ENCODE measurements at regions not wholly inside any gene's neighbourhood (a gene's known extent, or its start where the extent isn't known, plus 50 kb on each side); places are given as distances from the start of the nearest gene placed in this dataset.

DNA sequence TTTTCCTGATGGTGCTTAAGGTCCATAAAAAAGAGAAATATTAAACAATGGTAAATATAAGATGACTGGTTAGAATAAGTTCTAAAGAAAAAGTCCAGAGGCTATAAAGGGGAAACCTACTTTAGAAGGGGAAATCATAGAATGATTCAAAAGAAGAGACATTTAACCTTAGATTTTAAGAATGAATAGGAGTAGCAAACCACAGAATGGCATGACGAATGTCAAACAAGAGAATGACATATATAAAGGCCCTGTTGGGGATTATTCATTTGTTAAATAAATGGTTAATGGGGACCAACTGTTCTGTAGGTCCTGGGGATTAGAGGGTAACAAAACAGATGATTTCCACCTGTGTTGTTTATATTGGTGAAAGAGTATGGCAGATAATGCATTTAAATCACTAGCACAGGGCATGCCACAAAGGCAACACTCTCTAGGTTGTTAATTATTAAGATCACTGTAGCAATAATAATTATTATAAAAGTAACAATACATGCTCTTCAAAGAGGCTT is 495.2 kb upstream of the GRIA1 start:
- TF ChIP-seq, protein P1, sequence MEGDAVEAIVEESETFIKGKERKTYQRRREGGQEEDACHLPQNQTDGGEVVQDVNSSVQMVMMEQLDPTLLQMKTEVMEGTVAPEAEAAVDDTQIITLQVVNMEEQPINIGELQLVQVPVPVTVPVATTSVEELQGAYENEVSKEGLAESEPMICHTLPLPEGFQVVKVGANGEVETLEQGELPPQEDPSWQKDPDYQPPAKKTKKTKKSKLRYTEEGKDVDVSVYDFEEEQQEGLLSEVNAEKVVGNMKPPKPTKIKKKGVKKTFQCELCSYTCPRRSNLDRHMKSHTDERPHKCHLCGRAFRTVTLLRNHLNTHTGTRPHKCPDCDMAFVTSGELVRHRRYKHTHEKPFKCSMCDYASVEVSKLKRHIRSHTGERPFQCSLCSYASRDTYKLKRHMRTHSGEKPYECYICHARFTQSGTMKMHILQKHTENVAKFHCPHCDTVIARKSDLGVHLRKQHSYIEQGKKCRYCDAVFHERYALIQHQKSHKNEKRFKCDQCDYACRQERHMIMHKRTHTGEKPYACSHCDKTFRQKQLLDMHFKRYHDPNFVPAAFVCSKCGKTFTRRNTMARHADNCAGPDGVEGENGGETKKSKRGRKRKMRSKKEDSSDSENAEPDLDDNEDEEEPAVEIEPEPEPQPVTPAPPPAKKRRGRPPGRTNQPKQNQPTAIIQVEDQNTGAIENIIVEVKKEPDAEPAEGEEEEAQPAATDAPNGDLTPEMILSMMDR (IDR thresholded peaks at IDR 0.05; ENCODE audit: low read depth, low read length), result no peak
- H3K4me1 ChIP-seq, result no peaks in the 10 kb centered on the region
- H3K36me3 ChIP-seq, result no peaks in the 10 kb centered on the region
- H3K27me3 ChIP-seq, result no peaks in the 10 kb centered on the region
- H3K9me3 ChIP-seq, result no peaks in the 10 kb centered on the region
- no peak overlapping the region for H3K4me3 ChIP-seq (ENCODE audit: low read depth, low read length)
- DNase-seq, result no peak

DNA sequence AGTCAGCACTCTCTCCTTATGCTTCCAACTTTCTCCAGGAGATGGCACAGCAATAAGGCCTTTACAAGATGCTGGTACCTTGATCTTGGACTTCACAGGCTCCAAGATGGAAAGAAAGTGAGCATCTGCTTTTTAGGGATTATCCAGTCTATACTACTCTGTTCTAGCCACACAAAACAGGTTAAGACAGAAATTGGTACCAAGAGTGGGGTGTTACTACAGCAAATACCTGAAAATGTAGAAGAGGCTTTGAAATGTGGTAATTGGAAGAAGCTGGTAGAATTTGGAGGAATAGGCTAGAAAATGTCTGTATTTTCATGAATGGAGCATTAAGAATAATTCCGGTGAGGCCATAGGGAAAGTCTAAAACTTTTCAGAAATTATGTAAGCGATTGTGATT is 484.8 kb upstream of the GRIA1 start:
- Histone ChIP-seq H3K36me3 (no peaks in the 10 kb centered on the region), H3K4me1 (no peaks in the 10 kb centered on the region), H3K9me3 (peaks cover 2% of the 10 kb centered on the region), H3K4me3 (ENCODE audit: low read depth, low read length) (no peak overlapping the region), H3K27me3 (no peaks in the 10 kb centered on the region)
- TF ChIP-seq, protein P1 (IDR thresholded peaks at IDR 0.05; ENCODE audit: low read depth, low read length), result no peak
- DNase-seq, result no peak

DNA sequence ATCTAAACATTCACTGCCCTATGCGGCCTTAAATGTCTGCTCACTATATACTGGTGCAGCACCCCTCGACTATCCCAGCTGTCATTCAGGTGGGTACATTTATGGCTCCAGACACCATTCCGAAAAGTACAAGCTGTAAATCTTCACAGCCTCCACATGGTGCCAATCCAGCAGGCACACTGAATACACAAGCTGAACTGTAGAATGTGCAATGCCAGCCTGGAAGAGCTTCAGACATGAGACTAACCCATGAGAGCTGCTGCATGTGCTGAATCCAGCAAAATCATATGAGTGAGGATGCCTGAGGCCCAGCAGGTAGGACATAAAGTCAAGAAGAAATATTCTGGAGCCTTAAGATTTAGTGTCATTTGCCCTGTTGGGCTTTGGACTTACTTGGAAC is 483.8 kb upstream of the GRIA1 start:
- Histone ChIP-seq H3K36me3 (no peaks in the 10 kb centered on the region), H3K9me3 (peaks cover 2% of the 10 kb centered on the region), H3K27me3 (no peaks in the 10 kb centered on the region), H3K4me3 (ENCODE audit: low read depth, low read length) (no peak overlapping the region), H3K4me1 (no peaks in the 10 kb centered on the region)
- TF ChIP-seq, protein P1 (IDR thresholded peaks at IDR 0.05; ENCODE audit: low read depth, low read length), result no peak
- no peak for DNase-seq

DNA sequence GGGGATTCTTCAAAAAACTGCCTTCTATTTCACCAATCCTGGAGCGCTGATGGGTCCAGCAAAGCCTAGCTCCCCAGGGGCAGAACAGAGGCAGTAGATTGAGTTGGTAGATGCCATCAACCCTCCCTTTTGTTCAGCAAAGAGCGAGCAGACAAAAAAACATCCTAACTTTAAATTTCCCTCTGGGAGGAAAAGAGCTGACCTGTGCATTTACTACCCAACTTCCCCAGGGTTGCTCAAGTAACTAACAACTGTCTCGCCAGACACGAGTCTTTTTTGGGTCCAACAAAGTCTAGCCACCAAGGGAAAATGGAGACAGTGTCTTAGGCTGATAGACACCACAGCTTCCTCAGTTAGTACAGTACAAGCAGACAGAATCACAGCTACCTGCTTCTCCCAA is 476.3 kb upstream of the GRIA1 start:
- no peaks in the 10 kb centered on the region for H3K27me3 ChIP-seq
- peaks cover 2% of the 10 kb centered on the region; the same call in 1 of the 2 replicates for H3K9me3 ChIP-seq
- TF ChIP-seq, protein P1 (IDR thresholded peaks at IDR 0.05; ENCODE audit: low read depth, low read length), result no peak
- no peak for DNase-seq
- no peaks in the 10 kb centered on the region for H3K36me3 ChIP-seq
- H3K4me1 ChIP-seq, result no peaks in the 10 kb centered on the region
- H3K4me3 ChIP-seq (ENCODE audit: low read depth, low read length), result no peak overlapping the region

DNA sequence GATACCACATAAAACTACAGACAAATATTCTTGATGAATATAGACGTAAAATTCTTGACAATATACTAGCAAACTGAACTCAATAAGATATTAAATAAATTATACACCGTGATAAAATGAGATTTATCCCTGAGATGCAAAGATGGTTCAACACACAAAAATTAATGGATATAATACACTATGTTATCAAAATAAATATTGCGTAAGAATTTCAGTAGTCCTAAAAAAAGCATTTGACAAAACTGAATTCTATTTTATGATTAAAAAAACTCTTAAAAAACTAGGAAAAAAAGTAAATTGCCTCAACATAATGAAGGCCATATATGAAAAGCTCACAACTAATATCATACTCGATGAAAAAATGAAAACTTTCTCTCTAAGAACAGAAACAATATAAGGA is 472.3 kb upstream of the GRIA1 start:
- TF ChIP-seq, protein P1 (IDR thresholded peaks at IDR 0.05; ENCODE audit: low read depth, low read length), result no peak
- H3K4me1 ChIP-seq, result no peaks in the 10 kb centered on the region

DNA sequence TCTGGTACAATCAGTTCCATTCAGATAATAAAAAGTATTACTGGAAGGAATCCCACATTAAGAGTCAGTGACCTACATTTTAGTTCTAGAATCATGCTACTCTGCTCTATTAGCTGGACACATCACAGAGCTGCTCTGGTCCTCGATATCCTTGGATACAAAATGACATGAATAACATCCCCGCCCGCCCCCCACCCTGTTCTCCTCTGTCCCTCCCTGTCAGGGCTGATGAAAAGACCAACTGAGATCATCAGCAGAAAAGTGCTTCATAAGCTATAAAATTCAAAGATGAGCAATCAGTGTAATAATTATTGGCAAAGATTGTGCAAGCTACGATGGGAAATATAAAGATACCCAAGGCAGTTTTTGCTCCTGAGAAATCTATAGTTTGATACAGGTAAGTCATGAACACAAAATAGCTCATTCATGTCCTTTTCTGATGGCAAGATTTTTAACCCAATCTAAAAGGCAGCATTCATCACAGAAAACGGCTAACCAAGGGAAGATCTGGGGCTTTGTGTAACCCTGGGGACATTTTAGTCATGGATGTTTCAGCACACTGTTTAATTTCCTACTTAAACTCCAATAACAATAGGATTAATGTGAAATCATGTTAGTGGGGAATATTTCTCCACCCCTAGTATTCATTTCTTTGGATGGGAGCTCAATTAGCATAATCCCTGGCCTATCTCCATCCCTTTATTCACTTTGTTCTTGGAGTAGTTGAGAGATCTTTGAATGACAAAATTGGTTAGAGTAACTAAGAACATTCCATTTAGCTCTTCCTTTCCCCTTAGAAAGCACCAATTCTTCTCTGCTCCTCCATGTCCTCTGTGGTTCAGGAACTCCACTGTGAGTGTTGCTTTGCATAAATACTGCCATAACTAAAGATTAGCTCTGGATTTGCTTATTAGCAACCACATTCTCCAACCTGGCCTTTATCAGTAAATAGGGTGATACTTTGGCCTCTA is 459.4 kb upstream of the GRIA1 start:
- no peaks in the 10 kb centered on the region for H3K36me3 ChIP-seq
- no peak overlapping the region for H3K4me3 ChIP-seq (ENCODE audit: low read depth, low read length)
- H3K9me3 ChIP-seq, result no peaks in the 10 kb centered on the region
- H3K27me3 ChIP-seq, result no peaks in the 10 kb centered on the region
- DNase-seq, result no peak
- no peaks in the 10 kb centered on the region for H3K4me1 ChIP-seq
- TF ChIP-seq, protein P1 (IDR thresholded peaks at IDR 0.05; ENCODE audit: low read depth, low read length), result no peak

More for the DNA sequence above, 472.3 kb upstream of the GRIA1 start:
- no peaks in the 10 kb centered on the region for H3K27me3 ChIP-seq
- H3K4me3 ChIP-seq (ENCODE audit: low read depth, low read length), result no peak overlapping the region
- no peak for DNase-seq
- no peaks in the 10 kb centered on the region for H3K36me3 ChIP-seq
- H3K9me3 ChIP-seq, result no peaks in the 10 kb centered on the region; the same call in 1 of the 2 replicates

Data from BE2C (cell line).